HepG2 (cell line): ENCODE measurements at regions not wholly inside any gene's neighbourhood (a gene's known extent, or its start where the extent isn't known, plus 50 kb on each side); places are given as distances from the start of the nearest gene placed in this dataset.

Experiments used
- ATAC-seq: fragments of 200-7000 bp; cut with Tn5 transposase; 3 replicates; pipeline ENCODE4 v1.9.1; 2020; ENCODE audit warnings: mild to moderate bottlenecking, moderate library complexity
- BruUV-seq: library from RNA; stranded (reverse); fragments of 400-500 nt; replicated peaks from 2 replicates; lab custom pipeline; 2021; lab: Mats Ljungman, UMichigan
- CTCF ChIA-PET: fragments of 300-600 bp; formaldehyde crosslinking; extraction: SDS; loops from one replicate; lab custom pipeline; 2021; ENCODE audit warnings: low total read pairs, inconsistent platforms, low intra/inter-chr PET ratio; lab: Yijun Ruan, JAX
- POLR2A ChIA-PET: fragments of 350-600 bp; sonication (Branson Sonifier 250); formaldehyde crosslinking; loops from one replicate; lab custom pipeline; 2020; ENCODE audit warnings: antibody characterized with exemption, inconsistent platforms; lab: Yijun Ruan, JAX
- DNase-seq: peaks from one replicate; pipeline ENCODE4 v3.0.0-alpha.2; 2015; ENCODE audit warnings: low spot score
- FAIRE-seq: peaks from 3 replicates; lab custom pipeline; 2011; peaks lifted over from hg19 to GRCh38; lab: Jason Lieb, UNC
- H2AFZ ChIP-seq: one replicate; pipeline ENCODE4 v1.6.1; 2011; ENCODE audit warnings: low read length, inconsistent platforms
- H3K27ac ChIP-seq: fragments of 300-600 bp; 3 replicates; pipeline ENCODE4 v1.8.0; 2011; ENCODE audit warnings: mixed run types, mild to moderate bottlenecking, mixed read lengths, low read length, inconsistent platforms; ENCODE audit not compliant: insufficient read depth; ENCODE audit errors: extremely low read length
- H3K27me3 ChIP-seq, 2 experiments: fragments of 200-600 bp in 1 of 2; 2 replicates in 1 of 2; 3 replicates in 1 of 2; pipeline versions ENCODE4 v1.6.0 to v1.8.0; 2011; ENCODE audit warnings: low read length in 2 of 2, mild to moderate bottlenecking in 2 of 2, moderate library complexity in 2 of 2, inconsistent platforms in 1 of 2; ENCODE audit not compliant: insufficient read depth in 2 of 2, control insufficient read depth in 1 of 2
- H3K36me3 ChIP-seq, 2 experiments: fragments of 200-600 bp in 1 of 2; replicated peaks in 1 of 2; 2 replicates in 1 of 2; 3 replicates in 1 of 2; pipeline versions ENCODE4 v1.5.1 to v1.8.0; 2011; ENCODE audit warnings: low read length in 2 of 2, inconsistent platforms in 1 of 2; ENCODE audit not compliant: insufficient read depth in 2 of 2, control insufficient read depth in 1 of 2
- H3K4me1 ChIP-seq: 2 replicates; pipeline ENCODE4 v1.5.1; 2012; ENCODE audit warnings: low read length, inconsistent platforms; ENCODE audit not compliant: insufficient read depth
- H3K4me2 ChIP-seq: 2 replicates; pipeline ENCODE4 v1.6.0; 2011; ENCODE audit warnings: low read depth, low read length, inconsistent platforms
- H3K4me3 ChIP-seq, 3 experiments: fragments of 200-600 bp in 1 of 3; sonication (generic), shearing (Covaris generic) in 1 of 3; replicated peaks in 1 of 3; 2 replicates each; pipeline ENCODE4 v1.5.1; 2011 to 2016; ENCODE audit warnings: low read length in 3 of 3, inconsistent platforms in 2 of 3, low read depth in 2 of 3, mild to moderate bottlenecking in 2 of 3, control low read depth in 1 of 3, mixed read lengths in 1 of 3; ENCODE audit not compliant: insufficient read depth in 1 of 3
- H3K79me2 ChIP-seq: one replicate; pipeline ENCODE4 v1.6.1; 2011; ENCODE audit warnings: low read length, inconsistent platforms; ENCODE audit not compliant: insufficient read depth
- H3K9ac ChIP-seq: 2 replicates; pipeline ENCODE4 v1.6.0; 2011; ENCODE audit warnings: mild to moderate bottlenecking, low read depth, low read length, inconsistent platforms; ENCODE audit not compliant: insufficient read depth
- H3K9me3 ChIP-seq: 2 replicates; pipeline ENCODE4 v1.5.1; 2012; ENCODE audit warnings: mild to moderate bottlenecking, low read length
- H4K20me1 ChIP-seq: 2 replicates; pipeline ENCODE4 v1.6.0; 2011; ENCODE audit warnings: inconsistent platforms, mild to moderate bottlenecking, low read length, moderate library complexity; ENCODE audit not compliant: insufficient read depth
- CCAR2 ChIP-seq: fragments of 200-400 bp; formaldehyde crosslinking; optimal IDR thresholded peaks from 2 replicates; pipeline ENCODE3; 2018; ENCODE audit warnings: low read depth, mild to moderate bottlenecking, low read length, moderate library complexity
- GLI4 ChIP-seq: sonication (generic); formaldehyde crosslinking; IDR thresholded peaks from 2 replicates; pipeline ENCODE4 v1.5.1; 2020; ENCODE audit warnings: missing genetic modification reagents, mild to moderate bottlenecking, moderate library complexity, borderline replicate concordance
- HMGA1 ChIP-seq: sonication (generic); formaldehyde crosslinking; conservative IDR thresholded peaks from 2 replicates; pipeline ENCODE4 v1.4.0; 2020; ENCODE audit warnings: missing genetic modification reagents
- HNRNPL ChIP-seq: fragments of 200-400 bp; formaldehyde crosslinking; IDR thresholded peaks from 2 replicates; pipeline ENCODE4 v1.6.1; 2017; ENCODE audit warnings: mild to moderate bottlenecking, low read depth, low read length
- POLR2AphosphoS5 ChIP-seq: IDR thresholded peaks from 2 replicates; pipeline ENCODE4 v1.6.1; 2012; ENCODE audit warnings: low read depth, low read length
- RERE ChIP-seq: IDR thresholded peaks from 2 replicates; pipeline ENCODE4 v1.6.1; 2016; ENCODE audit warnings: low read depth, missing genetic modification reagents, missing compliant biosample characterization
- RFX3 ChIP-seq: IDR thresholded peaks from 2 replicates; pipeline ENCODE4 v1.6.1; 2016; ENCODE audit warnings: missing biosample characterization, missing genetic modification reagents
- ZBTB7B ChIP-seq: sonication (generic); formaldehyde crosslinking; IDR thresholded peaks from 2 replicates; pipeline ENCODE4 v1.4.0; 2020; ENCODE audit warnings: missing genetic modification reagents
- ZNF317 ChIP-seq: sonication (generic); formaldehyde crosslinking; IDR thresholded peaks from 2 replicates; pipeline ENCODE4 v1.5.0; 2020; ENCODE audit warnings: mild to moderate bottlenecking, missing genetic modification reagents
- ZNF343 ChIP-seq: sonication (generic); formaldehyde crosslinking; IDR thresholded peaks from 2 replicates; pipeline ENCODE4 v1.4.0; 2020; ENCODE audit warnings: mild to moderate bottlenecking, missing genetic modification reagents
- ZNF709 ChIP-seq: sonication (generic); formaldehyde crosslinking; IDR thresholded peaks from 2 replicates; pipeline ENCODE4 v1.5.0; 2020; ENCODE audit warnings: mild to moderate bottlenecking, missing genetic modification reagents
- WGBS: methylation state at CpG from one replicate; pipeline ENCODE4 v1.1.6; 2017; ENCODE audit warnings: low lambda C conversion rate; 5-methylcytosine and 5-hydroxymethylcytosine counted together
- in situ Hi-C: cut with HindIII; loops from 2 replicates; pipeline ENCODE4 v1.10.0; 2017; ENCODE audit warnings: low pct_unique_long_range_greater_than_20kb; ENCODE audit not compliant: extremely low pct_ligation_motif_present
- intact Hi-C: fragments of 100-400 bp; cut with micrococcal nuclease; formaldehyde crosslinking; loops from one replicate; pipeline ENCODE4 v1.10.0; 2022; ENCODE audit not compliant: unreplicated experiment

GRCh38 chr3:86481636-86482035, 509.3 kb downstream of the VGLL3 start:
- no peaks in the 10 kb centered on the region for H3K27me3 ChIP-seq
- no TSS peak for BruUV-seq
- H3K79me2 ChIP-seq: no peaks in the 10 kb centered on the region
- no CpG with 5 or more reads among the region's 1 CpG for WGBS
- H3K36me3 ChIP-seq: no peaks in the 10 kb centered on the region
- no peaks in the 10 kb centered on the region for H4K20me1 ChIP-seq
- in situ Hi-C loops: no loop called here
- intact Hi-C loops: no loop called here
- no peak overlapping the region for H3K4me2 ChIP-seq
- no peaks in the 10 kb centered on the region for H3K9me3 ChIP-seq
- H2AFZ ChIP-seq: no peak overlapping the region
- H3K27ac ChIP-seq: no peak overlapping the region
- DNase-seq (no peak), FAIRE-seq (no peak), ATAC-seq (no peak)
- H3K4me1 ChIP-seq: no peaks in the 10 kb centered on the region
- H3K4me3 ChIP-seq: no peak overlapping the region
- H3K9ac ChIP-seq: no peak overlapping the region
- POLR2A ChIA-PET: no interaction called here
- CTCF ChIA-PET: no interaction called here
- no peak for TF ChIP-seq RERE (CRISPR knock-in tag)
- no peak for TF ChIP-seq ZBTB7B
- no peak for TF ChIP-seq RFX3 (CRISPR knock-in tag)
- no peak for TF ChIP-seq HNRNPL
- TF ChIP-seq POLR2AphosphoS5: no peak
- no peak for TF ChIP-seq ZNF317
- TF ChIP-seq CCAR2: no peak
- no peak for TF ChIP-seq GLI4 (CRISPR knock-in tag)
- TF ChIP-seq ZNF343 (CRISPR knock-in tag): no peak
- no peak for TF ChIP-seq HMGA1 (CRISPR knock-in tag)
- no peak for TF ChIP-seq ZNF709 (CRISPR knock-in tag)
